ENCODE measurements at regions not wholly inside any gene's neighbourhood (a gene's known extent, or its start where the extent isn't known, plus 50 kb on each side); places are given as distances from the start of the nearest gene placed in this dataset.

- WGBS: 79% methylated on average over 31 of the region's 39 CpGs
- no peaks in the 10 kb centered on the region for H3K36me3 ChIP-seq
- no peaks in the 10 kb centered on the region for H3K9me3 ChIP-seq
- intact Hi-C loops (cut with DNase I): no loop called here
- H3K27me3 ChIP-seq: no peaks in the 10 kb centered on the region
- TF ChIP-seq CTCF (IDR thresholded peaks at IDR 0.05) (no peak), POLR2AphosphoS5 (IDR thresholded peaks at IDR 0.05) (no peak), POLR2A (IDR thresholded peaks at IDR 0.05; ENCODE audit: low read depth) (no peak), EP300 (IDR thresholded peaks at IDR 0.05) (no peak)
- H3K4me3 ChIP-seq: no peak overlapping the region
- no peaks in the 10 kb centered on the region for H3K4me1 ChIP-seq
- no peak overlapping the region for H3K27ac ChIP-seq (replicated peaks in 1 of 4)
- no peak for DNase-seq (ENCODE audit: extremely low spot score)
These were observed 298.1 kb upstream of the TRPC5 start for GRCh38 chrX:112380541-112381278.

- no peaks in the 10 kb centered on the region for H3K36me3 ChIP-seq
- intact Hi-C loops (cut with DNase I): no loop called here
- WGBS: 63% methylated on average over 3 of the region's 3 CpGs
These were observed 294.9 kb upstream of the TRPC5 start for GRCh38 chrX:112377481-112377880.

GRCh38 chrX:112368371-112368770 lies 285.8 kb upstream of the TRPC5 start:
- H3K36me3 ChIP-seq: no peaks in the 10 kb centered on the region
- no peak for DNase-seq (ENCODE audit: extremely low spot score)
- H3K4me1 ChIP-seq: no peaks in the 10 kb centered on the region
- intact Hi-C loops (cut with DNase I): no loop called here
- 25% methylated on average over 3 of the region's 3 CpGs for WGBS
- H3K4me3 ChIP-seq: no peak overlapping the region
- TF ChIP-seq CTCF (IDR thresholded peaks at IDR 0.05): no peak
- TF ChIP-seq POLR2A (IDR thresholded peaks at IDR 0.05; ENCODE audit: low read depth): no peak
- no peak for TF ChIP-seq POLR2AphosphoS5 (IDR thresholded peaks at IDR 0.05)
- no peak for TF ChIP-seq EP300 (IDR thresholded peaks at IDR 0.05)
- H3K27me3 ChIP-seq: no peaks in the 10 kb centered on the region
- no peaks in the 10 kb centered on the region for H3K9me3 ChIP-seq
- no peak overlapping the region for H3K27ac ChIP-seq (replicated peaks in 1 of 4)

More at GRCh38 chrX:112377481-112377880, 294.9 kb upstream of the TRPC5 start:
- Histone ChIP-seq H3K4me1 (no peaks in the 10 kb centered on the region), H3K27ac (replicated peaks in 1 of 4) (no peak overlapping the region), H3K4me3 (no peak overlapping the region), H3K27me3 (no peaks in the 10 kb centered on the region), H3K9me3 (no peaks in the 10 kb centered on the region)
- DNase-seq (ENCODE audit: extremely low spot score): no peak
- no peak for TF ChIP-seq CTCF (IDR thresholded peaks at IDR 0.05)
- TF ChIP-seq EP300 (IDR thresholded peaks at IDR 0.05): no peak
- TF ChIP-seq POLR2AphosphoS5 (IDR thresholded peaks at IDR 0.05): no peak
- TF ChIP-seq POLR2A (IDR thresholded peaks at IDR 0.05; ENCODE audit: low read depth): no peak

GRCh38 chrX:112367065-112367464 lies 284.5 kb upstream of the TRPC5 start:
- no peak overlapping the region for H3K27ac ChIP-seq (replicated peaks in 1 of 4)
- WGBS: 91% methylated on average over 1 of the region's 1 CpG
- no peak overlapping the region for H3K4me3 ChIP-seq
- DNase-seq (ENCODE audit: extremely low spot score): no peak
- no peaks in the 10 kb centered on the region for H3K4me1 ChIP-seq
- H3K27me3 ChIP-seq: no peaks in the 10 kb centered on the region
- intact Hi-C loops (cut with DNase I): no loop called here
- TF ChIP-seq EP300 (IDR thresholded peaks at IDR 0.05) (no peak), POLR2A (IDR thresholded peaks at IDR 0.05; ENCODE audit: low read depth) (no peak), POLR2AphosphoS5 (IDR thresholded peaks at IDR 0.05) (no peak), CTCF (IDR thresholded peaks at IDR 0.05) (no peak)
- H3K36me3 ChIP-seq: no peaks in the 10 kb centered on the region
- H3K9me3 ChIP-seq: no peaks in the 10 kb centered on the region

GRCh38 chrX:112359906-112360305 lies 277.3 kb upstream of the TRPC5 start:
- DNase-seq (ENCODE audit: extremely low spot score): no peak
- no peaks in the 10 kb centered on the region for H3K4me1 ChIP-seq
- H3K27ac ChIP-seq (replicated peaks in 1 of 4): no peak overlapping the region
- no peaks in the 10 kb centered on the region for H3K9me3 ChIP-seq
- no peak for TF ChIP-seq CTCF (IDR thresholded peaks at IDR 0.05)
- no peak for TF ChIP-seq POLR2AphosphoS5 (IDR thresholded peaks at IDR 0.05)
- no peak for TF ChIP-seq EP300 (IDR thresholded peaks at IDR 0.05)
- no peak for TF ChIP-seq POLR2A (IDR thresholded peaks at IDR 0.05; ENCODE audit: low read depth)
- no peaks in the 10 kb centered on the region for H3K27me3 ChIP-seq
- intact Hi-C loops (cut with DNase I): no loop called here
- no peak overlapping the region for H3K4me3 ChIP-seq
- 19% methylated on average over 1 of the region's 1 CpG for WGBS
- no peaks in the 10 kb centered on the region for H3K36me3 ChIP-seq

All from esophagus muscularis mucosa (tissue), 4 donors.